CD4-positive, alpha-beta memory T cell (primary cell): ENCODE measurements at regions not wholly inside any gene's neighbourhood (a gene's known extent, or its start where the extent isn't known, plus 50 kb on each side); places are given as distances from the start of the nearest gene placed in this dataset. TPM values are rescaled to one million over a fixed set of nuclear protein-coding genes. Genes with fewer than 3 reads are reported as not detected.
"Not testable (repeated sequence)": the region's sequence is repeated elsewhere in the genome, so short reads cannot be mapped to it uniquely, and the experiment has no call there.

ENCODE experiments used
- CTCF ChIA-PET: fragments of 350-600 bp; sonication (Branson Sonifier 250); formaldehyde crosslinking; loops from one replicate; lab custom pipeline; 2021; ENCODE audit warnings: inconsistent platforms; ENCODE audit not compliant: partially characterized antibody; lab: Charles Lee
- POLR2A ChIA-PET: fragments of 350-600 bp; sonication (Branson Sonifier 250); formaldehyde crosslinking; loops from one replicate; lab custom pipeline; 2021; ENCODE audit not compliant: partially characterized antibody; lab: Charles Lee
- DNase-seq, 5 donors: peaks; one replicate each; pipeline versions ENCODE4 v3.0.0 to v3.0.0-alpha.2; 2020 to 2022; ENCODE audit warnings: mixed read lengths in 1 of 5
- H3K27ac ChIP-seq: one replicate; pipeline ENCODE4 v1.7.0; 2013; ENCODE audit warnings: low read depth, low read length
- H3K27me3 ChIP-seq: 2 replicates; pipeline ENCODE4 v1.7.0; 2013; ENCODE audit warnings: mild to moderate bottlenecking, low read length, moderate library complexity; ENCODE audit not compliant: insufficient read depth
- H3K36me3 ChIP-seq: 2 replicates; pipeline ENCODE4 v1.7.0; 2013; ENCODE audit warnings: mild to moderate bottlenecking, low read length, moderate library complexity; ENCODE audit not compliant: insufficient read depth
- H3K4me1 ChIP-seq: 2 replicates; pipeline ENCODE4 v1.7.0; 2013; ENCODE audit warnings: mild to moderate bottlenecking, low read length, moderate library complexity; ENCODE audit not compliant: insufficient read depth
- H3K4me3 ChIP-seq, 2 donors: one replicate each; pipeline ENCODE4 v1.7.0; 2013; ENCODE audit warnings: low read length in 2 of 2, mild to moderate bottlenecking in 1 of 2
- H3K9me3 ChIP-seq, 2 donors: one replicate each; pipeline ENCODE4 v1.7.0; 2013; ENCODE audit warnings: low read length in 2 of 2, control low read depth in 1 of 2; ENCODE audit not compliant: control insufficient read depth in 1 of 2
- H3K27ac Mint-ChIP-seq, 7 donors: one replicate each; pipeline ENCODE4 v1.8.0; 2020 to 2021; ENCODE audit warnings: mixed read lengths in 7 of 7, mild to moderate bottlenecking in 6 of 7, inconsistent platforms in 3 of 7, moderate library complexity in 3 of 7
- H3K27me3 Mint-ChIP-seq, 2 donors: one replicate each; pipeline ENCODE4 v1.8.0; 2020 to 2021; ENCODE audit warnings: mixed read lengths in 2 of 2
- H3K36me3 Mint-ChIP-seq, 2 donors: one replicate each; pipeline ENCODE4 v1.8.0; 2020 to 2021; ENCODE audit warnings: mixed read lengths in 2 of 2, inconsistent platforms in 1 of 2, mild to moderate bottlenecking in 1 of 2
- H3K4me1 Mint-ChIP-seq, 4 donors: one replicate each; pipeline ENCODE4 v1.8.0; 2020 to 2021; ENCODE audit warnings: mixed read lengths in 4 of 4, mild to moderate bottlenecking in 1 of 4
- H3K4me3 Mint-ChIP-seq, 8 donors: one replicate each; pipeline ENCODE4 v1.8.0; 2020 to 2021; ENCODE audit warnings: mixed read lengths in 8 of 8, mild to moderate bottlenecking in 7 of 8, moderate library complexity in 6 of 8, inconsistent platforms in 3 of 8
- H3K9me3 Mint-ChIP-seq, 8 donors: one replicate each; pipeline ENCODE4 v1.8.0; 2020 to 2021; ENCODE audit warnings: mixed read lengths in 8 of 8, mild to moderate bottlenecking in 5 of 8, inconsistent platforms in 3 of 8, moderate library complexity in 1 of 8
- intact Hi-C: fragments of 100-400 bp; cut with micrococcal nuclease; formaldehyde crosslinking; loops from one replicate; pipeline ENCODE4 v1.15.1; 2023
- microRNA-seq: library from miRNA; unstranded; fragments of <30 nt; microRNA quantifications from one replicate; pipeline ENCODE4 v1.2.0, GENCODE V29; 2021; ENCODE audit warnings: borderline replicate concordance, borderline number of aligned reads, borderline microRNAs expressed, mixed read lengths

DNA sequence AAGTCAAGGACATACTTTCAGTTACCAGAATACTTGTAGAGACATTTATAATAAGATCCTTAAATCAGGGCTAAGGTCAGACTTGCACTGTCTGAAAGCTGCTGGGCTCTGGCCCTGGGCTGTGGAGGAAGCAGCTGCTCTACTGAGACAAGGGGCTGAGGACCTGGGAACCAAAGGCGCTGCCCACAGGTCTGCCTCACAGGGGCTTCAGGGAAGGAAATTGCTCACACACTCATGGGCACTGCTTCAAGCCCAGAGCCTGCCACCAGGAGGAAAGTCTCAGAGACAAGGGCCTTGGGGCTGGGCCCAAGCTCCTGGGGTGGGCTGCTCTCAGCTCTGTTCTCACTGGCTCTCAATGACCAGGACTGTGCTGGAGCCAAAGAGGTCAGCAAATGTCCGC, 614.1 kb downstream of the RPIA start:
- DNase-seq, H3K27me3 ChIP-seq, H3K4me1 Mint-ChIP-seq, H3K4me3 Mint-ChIP-seq, H3K36me3 Mint-ChIP-seq, H3K27ac ChIP-seq, H3K9me3 Mint-ChIP-seq, H3K27ac Mint-ChIP-seq, H3K36me3 ChIP-seq, H3K27me3 Mint-ChIP-seq, H3K4me3 ChIP-seq, POLR2A ChIA-PET, CTCF ChIA-PET, H3K9me3 ChIP-seq, H3K4me1 ChIP-seq, intact Hi-C loops: not testable (repeated sequence)

GRCh38 chr2:89306869-89307637, 615.6 kb downstream of the RPIA start:
- H3K36me3 ChIP-seq, H3K4me1 ChIP-seq, H3K27ac Mint-ChIP-seq, POLR2A ChIA-PET, intact Hi-C loops, CTCF ChIA-PET, H3K9me3 ChIP-seq, H3K4me1 Mint-ChIP-seq, H3K27ac ChIP-seq, H3K4me3 ChIP-seq, H3K9me3 Mint-ChIP-seq, H3K4me3 Mint-ChIP-seq, DNase-seq, H3K36me3 Mint-ChIP-seq, H3K27me3 ChIP-seq, H3K27me3 Mint-ChIP-seq: not testable (repeated sequence)

DNA sequence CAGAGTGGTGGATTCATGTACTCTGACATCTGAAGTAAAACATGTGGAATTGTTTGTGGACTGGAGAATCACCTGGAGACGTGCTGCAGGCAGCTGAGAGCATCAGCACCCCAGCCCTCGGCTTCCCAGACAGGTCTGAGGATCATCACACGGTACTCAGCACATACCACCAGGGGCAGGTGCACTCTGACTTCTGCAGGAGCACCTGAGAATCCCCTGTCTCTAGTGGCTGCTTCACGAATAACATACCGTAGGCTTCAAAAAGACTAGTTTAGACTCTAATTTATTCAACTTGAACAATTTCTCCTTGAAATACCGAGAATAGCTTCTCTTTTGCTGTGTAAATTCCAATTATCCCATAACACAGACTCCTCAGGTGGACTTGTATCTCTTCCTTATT, 627.5 kb downstream of the RPIA start:
- H3K36me3 ChIP-seq, H3K27me3 Mint-ChIP-seq, H3K4me1 ChIP-seq, DNase-seq, H3K27ac Mint-ChIP-seq, H3K4me3 Mint-ChIP-seq, POLR2A ChIA-PET, intact Hi-C loops, H3K9me3 ChIP-seq, CTCF ChIA-PET, H3K9me3 Mint-ChIP-seq, H3K27ac ChIP-seq, H3K4me3 ChIP-seq, H3K36me3 Mint-ChIP-seq, H3K4me1 Mint-ChIP-seq, H3K27me3 ChIP-seq: not testable (repeated sequence)

DNA sequence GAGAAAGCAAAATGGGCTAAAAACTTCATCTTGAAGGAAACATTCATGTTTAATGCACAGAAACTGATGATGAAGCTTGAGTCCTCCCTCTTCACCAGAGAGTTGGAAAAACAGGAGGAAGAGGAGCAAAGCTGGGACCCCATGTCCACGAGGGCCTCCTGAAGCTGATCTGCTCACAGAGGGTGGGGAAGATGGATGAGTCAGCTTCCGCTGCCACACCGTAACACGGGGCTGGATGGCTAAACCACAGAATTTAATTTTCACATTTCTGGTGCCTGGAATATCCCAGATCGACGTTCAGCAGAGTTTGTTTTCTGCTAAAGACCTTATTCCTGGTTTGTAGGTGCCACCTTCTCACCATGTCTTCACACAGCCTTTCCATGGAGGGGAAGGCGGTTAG, 634.4 kb downstream of the RPIA start:
- H3K4me3 Mint-ChIP-seq, H3K27ac Mint-ChIP-seq, H3K9me3 Mint-ChIP-seq, H3K27me3 Mint-ChIP-seq, POLR2A ChIA-PET, H3K4me1 ChIP-seq, H3K27me3 ChIP-seq, H3K36me3 ChIP-seq, H3K27ac ChIP-seq, CTCF ChIA-PET, DNase-seq, H3K9me3 ChIP-seq, intact Hi-C loops, H3K36me3 Mint-ChIP-seq, H3K4me3 ChIP-seq, H3K4me1 Mint-ChIP-seq: not testable (repeated sequence)

DNA sequence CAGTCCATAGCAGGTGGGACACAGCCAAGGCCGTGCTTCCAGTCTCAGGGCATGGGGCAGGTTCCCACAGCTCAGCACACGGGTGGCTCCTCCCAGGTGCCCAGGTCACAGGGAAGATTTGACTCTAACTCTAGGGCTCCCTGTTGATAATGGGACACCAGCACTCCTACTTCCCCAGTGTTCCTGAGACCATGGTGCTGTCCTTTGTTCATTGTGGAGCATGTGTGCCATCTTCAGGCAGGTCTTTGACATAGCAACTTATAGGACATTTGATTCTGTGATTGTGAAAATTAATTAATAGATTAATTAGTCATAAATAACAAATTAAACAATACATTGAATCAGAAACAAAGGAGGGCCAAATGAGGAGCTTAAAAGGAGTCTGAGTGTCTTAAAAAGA, 635.0 kb downstream of the RPIA start:
- H3K9me3 ChIP-seq, H3K4me3 Mint-ChIP-seq, H3K27ac ChIP-seq, H3K27me3 ChIP-seq, H3K4me3 ChIP-seq, H3K27ac Mint-ChIP-seq, DNase-seq, H3K9me3 Mint-ChIP-seq, POLR2A ChIA-PET, H3K36me3 Mint-ChIP-seq, intact Hi-C loops, H3K36me3 ChIP-seq, H3K4me1 Mint-ChIP-seq, CTCF ChIA-PET, H3K27me3 Mint-ChIP-seq, H3K4me1 ChIP-seq: not testable (repeated sequence)

DNA sequence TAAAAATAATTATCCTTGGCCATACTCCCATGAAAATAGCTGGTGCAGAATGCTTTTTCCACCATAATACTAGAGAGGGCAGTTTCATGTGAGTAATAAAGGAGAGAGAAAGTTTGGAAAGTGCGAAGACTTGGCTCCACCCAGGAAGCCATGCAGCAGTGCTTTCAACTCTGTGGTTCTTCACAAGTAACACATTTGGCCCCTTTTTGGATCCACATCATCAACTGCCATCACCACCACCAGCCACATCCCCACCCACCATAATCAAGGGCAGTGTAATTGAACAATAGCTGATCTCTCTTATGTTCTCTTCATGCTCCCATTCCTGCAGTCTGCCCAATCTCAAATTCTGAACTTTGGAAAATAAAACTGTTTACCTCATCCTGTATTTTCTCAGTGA, 637.3 kb downstream of the RPIA start:
- H3K9me3 Mint-ChIP-seq, H3K27ac Mint-ChIP-seq, H3K36me3 Mint-ChIP-seq, intact Hi-C loops, H3K9me3 ChIP-seq, CTCF ChIA-PET, H3K27me3 ChIP-seq, H3K4me1 Mint-ChIP-seq, DNase-seq, H3K27me3 Mint-ChIP-seq, H3K27ac ChIP-seq, H3K4me3 Mint-ChIP-seq, POLR2A ChIA-PET, H3K36me3 ChIP-seq, H3K4me1 ChIP-seq, H3K4me3 ChIP-seq: not testable (repeated sequence)

Small RNA genes lying in the stretch of these regions (microRNA-seq; reads per million reads assigned to microRNA genes)
- gene MIR4436A, result not detected
